ENCODE measurements at regions not wholly inside any gene's neighbourhood (a gene's known extent, or its start where the extent isn't known, plus 50 kb on each side); places are given as distances from the start of the nearest gene placed in this dataset.

- no peak for DNase-seq (ENCODE audit: low read depth)
Observed at GRCh38 chr16:85403693-85404092, 209.4 kb upstream of the GSE1 start.

GRCh38 chr16:85412911-85413520, 200.1 kb upstream of the GSE1 start:
- no peak for DNase-seq (ENCODE audit: low read depth)

GRCh38 chr16:85413691-85414663, 199.1 kb upstream of the GSE1 start:
- no peak for DNase-seq (ENCODE audit: low read depth)

GRCh38 chr16:85415196-85416090, 197.7 kb upstream of the GSE1 start:
- no peak for DNase-seq (ENCODE audit: low read depth)

DNA sequence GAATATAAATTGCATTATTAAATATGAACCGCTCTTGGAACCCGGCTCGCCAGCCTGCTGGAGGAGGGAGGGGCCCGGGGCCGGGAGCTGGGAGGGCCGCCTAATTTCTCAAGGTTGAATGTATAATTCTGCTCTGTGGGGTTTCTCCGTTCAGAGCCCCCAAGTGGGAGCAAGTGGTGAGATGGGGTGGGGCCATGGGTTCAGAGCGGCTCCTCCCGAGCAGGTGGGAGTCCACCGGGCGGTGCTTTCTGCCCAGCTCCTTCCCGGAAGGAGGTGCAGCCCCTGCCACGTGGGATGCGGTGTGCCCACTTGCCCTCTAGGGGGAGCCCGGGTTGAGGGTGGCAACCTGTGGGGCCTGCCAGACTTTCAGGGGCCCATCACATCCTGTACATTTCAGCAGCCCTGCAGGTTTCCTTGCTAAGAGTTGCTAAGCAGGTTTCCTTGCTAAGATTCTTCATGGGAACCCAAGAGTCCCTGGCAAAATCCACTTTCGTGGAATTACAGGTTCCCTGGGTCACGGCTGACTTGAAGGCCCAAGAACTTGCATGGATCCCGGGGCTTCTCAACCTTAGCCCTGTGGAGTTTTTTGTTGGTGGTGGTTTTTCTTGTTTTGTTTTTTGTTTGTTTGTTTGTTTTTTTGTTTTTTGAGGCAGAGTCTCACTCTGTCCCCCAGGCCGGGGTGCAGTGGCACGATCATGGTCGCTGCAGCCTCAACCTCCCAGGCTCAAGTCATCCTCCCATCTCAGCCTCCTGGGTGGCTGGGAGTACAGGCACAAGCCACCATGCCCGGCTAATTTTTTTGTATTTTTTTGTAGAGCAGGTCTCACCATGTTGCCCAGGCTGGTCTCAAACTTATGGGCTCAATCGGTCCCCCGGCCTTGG, 196.7 kb upstream of the GSE1 start:
- peak; percentile 58 for DNase-seq (ENCODE audit: low read depth)

DNA sequence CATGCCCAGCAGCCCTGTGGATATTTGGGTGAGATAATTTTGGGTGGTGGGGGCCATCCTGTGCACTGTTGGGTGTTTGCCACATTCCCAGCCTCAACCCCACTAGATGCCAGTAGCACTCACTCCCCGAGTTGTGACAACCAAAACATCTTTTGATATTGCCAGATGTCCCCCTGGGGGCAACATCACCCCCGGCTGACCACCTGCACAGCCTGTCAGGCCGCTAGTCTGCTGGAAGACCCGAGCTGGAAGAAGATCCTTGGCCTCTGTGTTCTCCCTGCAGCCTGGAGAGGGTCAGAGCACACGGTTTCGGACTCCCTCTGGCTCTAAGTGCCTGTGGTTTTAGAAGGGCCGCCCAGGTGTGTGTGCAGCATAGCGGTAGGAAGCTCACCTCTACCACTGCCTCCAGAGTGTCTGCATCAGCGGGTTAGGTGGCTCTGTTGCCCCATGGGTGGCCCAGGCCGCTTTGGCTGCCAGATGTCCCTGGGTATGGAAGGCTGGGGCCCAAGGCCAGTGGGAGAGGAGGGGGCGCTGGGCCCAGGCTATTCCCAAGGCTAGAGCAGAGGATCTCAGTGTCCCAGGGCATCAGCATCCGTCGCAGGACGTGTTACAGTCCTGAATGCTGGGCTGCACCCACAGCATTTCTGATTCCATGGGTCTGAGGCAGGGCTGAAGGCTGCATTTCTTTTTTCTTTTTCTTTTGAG, 195.8 kb upstream of the GSE1 start:
- no peak for DNase-seq (ENCODE audit: low read depth)

- DNase-seq (ENCODE audit: low read depth), result no peak
Observed at GRCh38 chr16:85418978-85419491, 194.1 kb upstream of the GSE1 start.

DNA sequence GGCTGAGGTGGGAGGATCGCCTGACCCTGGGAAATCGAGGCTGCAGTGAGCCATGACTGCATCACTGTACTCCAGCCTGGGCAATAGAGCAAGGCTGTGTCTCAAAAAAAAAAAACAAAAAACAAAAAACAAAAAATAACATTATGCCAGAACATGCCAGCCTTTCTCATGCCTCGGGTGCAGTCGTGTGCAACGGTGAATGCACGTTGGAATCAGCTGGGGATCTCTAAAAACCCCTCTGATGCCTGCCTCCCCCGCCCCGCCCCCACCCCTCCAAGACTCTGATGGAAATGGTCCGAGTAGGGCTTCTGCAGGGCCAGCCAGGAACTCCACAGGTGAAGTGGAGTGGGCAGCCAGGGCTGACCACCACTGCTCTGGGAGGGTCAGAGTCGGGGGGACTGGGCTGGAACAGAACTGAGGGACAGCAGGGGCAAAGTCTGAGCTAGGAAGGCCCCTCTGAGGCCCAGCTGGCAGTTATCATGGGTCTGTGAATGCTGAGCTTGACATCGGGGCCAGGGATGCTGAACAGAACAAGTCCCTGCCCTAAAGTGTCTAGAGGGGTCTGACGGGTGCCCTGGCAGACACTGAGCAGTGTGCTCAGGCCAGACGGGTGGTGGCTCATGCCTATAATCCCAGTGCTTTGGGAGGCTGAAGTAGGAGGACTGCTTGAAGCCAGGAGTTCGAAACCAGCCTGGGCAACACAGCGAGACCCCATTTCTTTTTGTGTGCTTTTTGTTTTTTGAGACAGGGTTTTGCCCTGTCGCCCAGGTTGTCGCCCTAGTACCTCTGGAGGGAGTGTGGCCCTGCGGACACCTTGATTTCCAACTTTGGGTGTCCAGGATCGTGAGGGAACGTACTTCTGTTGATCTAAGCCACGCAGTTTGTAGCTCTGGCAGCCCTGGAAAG, 193.4 kb upstream of the GSE1 start:
- DNase-seq (ENCODE audit: low read depth), result no peak

DNA sequence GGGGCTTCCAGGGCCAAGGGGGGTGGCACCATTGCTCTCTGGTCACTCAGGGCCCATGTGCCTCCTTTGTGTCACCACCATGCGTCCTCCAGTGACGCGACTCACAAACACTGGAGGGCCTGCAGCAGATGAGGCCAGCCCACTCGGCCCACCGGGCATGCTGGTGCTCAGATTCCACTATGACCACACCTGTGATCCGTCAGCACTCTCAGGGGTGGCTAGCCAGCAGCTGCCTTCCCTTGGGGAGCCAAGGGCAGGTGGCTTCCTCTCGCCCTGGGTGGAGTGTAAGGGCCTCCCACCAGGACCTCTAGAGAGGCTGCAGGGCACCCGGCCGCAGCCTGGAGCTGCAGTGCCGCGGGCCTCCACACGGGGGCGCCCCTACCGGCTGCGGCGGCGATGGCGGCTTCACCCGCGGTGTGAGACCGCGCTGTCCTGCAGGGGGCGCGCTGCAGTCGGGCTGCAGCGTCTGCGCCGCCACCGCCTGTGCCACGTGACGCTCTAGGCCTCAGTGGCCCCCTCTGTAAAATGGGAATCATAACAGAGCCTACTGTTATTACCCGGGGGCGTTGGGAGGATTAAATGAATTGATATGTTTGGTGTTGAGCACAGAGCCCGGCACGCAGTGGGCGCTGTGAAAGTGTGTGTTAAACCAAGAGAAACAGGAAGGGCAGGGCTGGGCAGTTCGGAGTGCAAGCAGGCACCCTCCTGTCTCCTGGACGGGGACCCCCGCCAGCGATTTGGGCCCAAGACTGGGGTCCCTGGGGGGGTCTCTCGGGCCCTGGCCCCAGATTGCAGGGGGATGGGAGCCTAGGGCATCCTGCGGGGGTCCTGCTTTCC, 192.4 kb upstream of the GSE1 start:
- DNase-seq (ENCODE audit: low read depth), result peak; percentile 61

DNA sequence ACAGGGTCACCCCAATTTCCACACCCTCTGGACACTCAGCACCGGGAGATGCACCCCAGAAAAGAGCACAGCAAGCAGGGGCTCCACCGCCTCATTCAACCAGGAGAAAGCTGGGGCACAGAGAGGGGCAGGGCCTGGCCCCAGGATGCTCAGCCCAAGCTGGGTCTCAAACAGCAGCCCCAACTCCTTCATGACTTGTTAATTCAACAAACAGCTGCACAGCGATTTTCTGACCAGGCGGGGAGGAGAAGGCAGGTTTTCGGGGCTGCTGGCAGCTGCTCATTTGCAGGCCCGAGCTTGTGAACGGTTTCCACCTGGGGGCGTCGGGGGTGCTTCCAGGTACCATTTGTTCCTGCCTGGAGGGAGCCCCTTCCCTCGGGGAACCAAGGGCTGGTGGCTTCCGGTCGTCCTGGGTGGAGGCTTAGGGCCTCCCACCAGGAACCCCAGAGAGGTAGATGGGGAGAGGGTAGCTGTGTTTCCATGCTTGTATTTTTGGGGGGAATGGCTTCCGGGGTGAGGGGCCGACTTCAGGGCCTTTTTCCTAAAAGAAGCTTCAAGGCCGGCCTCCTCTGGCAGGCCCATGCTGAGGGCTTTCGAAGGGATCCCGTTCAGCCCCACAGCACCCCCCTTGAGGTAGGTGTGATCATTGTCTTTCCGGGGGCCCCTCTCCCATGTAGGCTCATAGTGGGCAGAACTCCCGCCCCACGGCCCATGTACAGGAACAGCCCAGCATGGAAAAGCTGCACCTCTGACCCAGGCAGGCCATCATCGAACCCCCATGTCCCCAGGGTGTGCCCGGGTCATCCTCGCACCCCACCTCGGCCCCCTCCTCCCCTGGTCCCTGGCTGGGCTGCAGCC, 191.6 kb upstream of the GSE1 start:
- no peak for DNase-seq (ENCODE audit: low read depth)

- no peak for DNase-seq (ENCODE audit: low read depth)
Observed at GRCh38 chr16:85422196-85422631, 190.9 kb upstream of the GSE1 start.

DNA sequence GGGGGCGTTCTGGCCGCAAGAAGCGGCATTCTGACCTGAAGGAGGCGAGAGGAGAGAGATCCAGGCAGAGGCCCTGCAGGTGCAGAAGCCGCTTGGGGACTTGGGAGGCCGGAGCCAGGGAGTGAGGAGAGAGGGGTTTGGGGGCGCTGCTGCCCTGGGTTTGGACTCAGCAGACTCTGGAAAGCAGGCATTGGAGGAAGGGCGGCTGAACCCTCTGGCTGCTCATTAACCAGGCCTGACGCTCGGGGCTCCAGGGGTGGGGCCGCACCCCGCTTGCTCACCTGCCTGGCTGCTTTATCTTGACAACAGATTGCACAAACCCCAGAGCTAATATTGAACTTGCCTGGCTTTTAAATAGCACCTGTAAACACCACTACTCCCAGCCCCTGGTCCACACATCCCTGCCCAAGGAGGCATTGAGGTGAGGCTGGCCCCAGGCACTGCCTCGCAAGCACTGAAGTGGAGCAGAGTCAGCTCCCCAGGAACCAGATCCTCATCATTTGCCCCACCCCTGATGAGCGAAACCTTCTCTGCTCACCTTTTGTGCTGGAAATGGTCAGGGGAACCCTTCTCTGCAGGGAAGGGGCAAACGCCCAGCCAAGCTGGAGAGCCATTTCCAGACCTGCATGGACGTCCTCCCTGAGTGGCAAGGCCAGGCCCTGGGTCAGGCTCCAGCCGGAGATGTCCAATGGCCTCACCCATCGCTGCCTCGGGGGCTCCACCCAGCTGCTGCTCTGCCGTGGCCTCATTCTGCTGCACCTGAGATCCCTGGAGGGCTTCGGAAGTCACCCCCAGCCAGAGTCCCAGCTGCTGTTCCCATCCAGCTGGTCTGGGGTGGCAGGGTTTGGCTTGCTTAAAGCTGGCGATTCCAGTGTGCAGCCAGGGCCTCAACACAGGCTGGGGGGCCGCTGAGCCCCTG, 190.2 kb upstream of the GSE1 start:
- DNase-seq (ENCODE audit: low read depth), result no peak

GRCh38 chr16:85423631-85424030, 189.5 kb upstream of the GSE1 start:
- no peak for DNase-seq (ENCODE audit: low read depth)

GRCh38 chr16:85424260-85425073, 188.7 kb upstream of the GSE1 start:
- DNase-seq (ENCODE audit: low read depth), result no peak

GRCh38 chr16:85425074-85425662, 188.0 kb upstream of the GSE1 start:
- DNase-seq (ENCODE audit: low read depth), result no peak

All from stimulated activated CD8-positive, alpha-beta memory T cell treated with anti-CD3 and anti-CD28 coated beads, Interleukin-7, amount 100 ng/mL, for 24 hours (primary cell).